GM18508 (cell line): ENCODE measurements at regions not wholly inside any gene's neighbourhood (a gene's known extent, or its start where the extent isn't known, plus 50 kb on each side); places are given as distances from the start of the nearest gene placed in this dataset.
A peak's percentile ranks its signal among the peaks of the same experiment; 100 is the strongest.
"Not testable (repeated sequence)": the region's sequence is repeated elsewhere in the genome, so short reads cannot be mapped to it uniquely, and the experiment has no call there.

ENCODE experiments used
- ATAC-seq: cut with Tn5 transposase; IDR thresholded peaks from one replicate; pipeline ENCODE4 v1.9.1; 2021; ENCODE audit warnings: moderate number of reproducible peaks; ENCODE audit not compliant: insufficient read depth, unreplicated experiment

DNA sequence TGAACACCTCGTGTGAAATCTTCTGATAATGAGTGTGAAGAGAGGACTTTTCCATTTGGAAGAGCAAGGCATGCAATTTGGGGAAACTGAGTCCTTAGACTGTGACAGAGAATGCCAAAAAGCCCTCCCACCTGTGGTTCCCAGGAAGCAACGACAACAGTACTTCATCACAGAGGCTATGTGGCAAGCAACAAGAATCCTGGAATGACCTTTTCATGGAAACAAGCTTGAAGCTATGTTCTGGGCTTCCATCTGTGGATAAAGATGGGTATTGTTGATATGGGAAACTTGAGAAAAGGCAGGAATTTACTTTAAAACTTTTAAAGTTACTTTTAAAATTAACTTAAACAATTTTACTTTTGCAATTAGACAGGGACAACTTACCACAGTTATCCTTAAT, 131.2 kb upstream of the ANKH start:
- ATAC-seq: no peak

GRCh38 chr5:15002173-15002572, 130.6 kb upstream of the ANKH start:
- ATAC-seq: no peak

DNA sequence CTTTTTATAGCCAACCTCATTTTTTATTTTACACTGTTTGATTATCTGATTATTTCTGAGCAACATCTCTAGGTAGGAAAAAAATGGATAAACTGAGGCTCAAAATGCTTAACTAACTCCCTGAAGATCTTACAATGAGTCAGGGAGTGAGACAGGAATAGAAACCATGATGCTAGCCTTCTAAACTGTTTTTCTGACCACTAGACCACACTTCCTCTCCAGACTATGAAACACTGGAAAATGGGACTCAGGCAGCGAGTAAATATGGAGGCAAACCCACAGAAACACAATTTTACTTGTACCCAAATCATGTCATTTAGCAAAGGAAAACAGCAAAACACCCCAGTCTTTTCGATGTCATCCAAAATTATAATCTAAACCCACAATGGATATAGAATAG, 129.9 kb upstream of the ANKH start:
- no peak for ATAC-seq

- no peak for ATAC-seq
Observed at GRCh38 chr5:14998491-14998890, 126.9 kb upstream of the ANKH start.

- peak; percentile 62 for ATAC-seq
Observed at GRCh38 chr5:14996997-14997396, 125.4 kb upstream of the ANKH start.

- ATAC-seq: no peak
Observed at GRCh38 chr5:14995229-14995628, 123.7 kb upstream of the ANKH start.

DNA sequence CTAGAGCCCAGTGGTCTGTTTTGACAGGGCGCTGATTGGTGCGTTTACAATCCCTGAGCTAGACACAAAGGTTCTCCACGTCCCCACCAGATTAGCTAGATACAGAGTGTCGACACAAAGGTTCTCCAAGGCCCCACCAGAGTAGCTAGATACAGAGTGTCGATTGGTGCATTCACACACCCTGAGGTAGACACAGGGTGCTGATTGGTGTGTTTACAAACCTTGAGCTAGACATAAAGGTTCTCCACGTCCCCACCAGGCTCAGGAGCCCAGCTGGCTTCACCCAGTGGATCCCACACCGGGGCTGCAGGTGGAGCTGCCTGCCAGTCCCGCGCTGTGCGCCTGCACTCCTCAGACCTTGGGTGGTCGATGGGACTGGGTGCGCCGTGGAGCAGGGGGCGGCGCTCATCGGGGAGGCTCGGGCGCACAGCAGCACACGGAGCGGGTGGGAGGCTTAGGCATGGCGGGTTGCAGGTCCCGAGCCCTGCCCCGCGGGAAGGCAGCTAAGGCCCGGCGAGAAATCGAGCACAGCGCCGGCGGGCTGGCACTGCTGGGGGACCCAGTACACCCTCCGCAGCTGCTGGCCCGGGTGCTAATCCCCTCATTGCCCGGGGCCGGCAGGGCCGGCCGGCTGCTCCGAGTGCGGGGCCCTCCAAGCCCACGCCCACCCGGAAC, 122.0 kb upstream of the ANKH start:
- ATAC-seq: not testable (repeated sequence)

DNA sequence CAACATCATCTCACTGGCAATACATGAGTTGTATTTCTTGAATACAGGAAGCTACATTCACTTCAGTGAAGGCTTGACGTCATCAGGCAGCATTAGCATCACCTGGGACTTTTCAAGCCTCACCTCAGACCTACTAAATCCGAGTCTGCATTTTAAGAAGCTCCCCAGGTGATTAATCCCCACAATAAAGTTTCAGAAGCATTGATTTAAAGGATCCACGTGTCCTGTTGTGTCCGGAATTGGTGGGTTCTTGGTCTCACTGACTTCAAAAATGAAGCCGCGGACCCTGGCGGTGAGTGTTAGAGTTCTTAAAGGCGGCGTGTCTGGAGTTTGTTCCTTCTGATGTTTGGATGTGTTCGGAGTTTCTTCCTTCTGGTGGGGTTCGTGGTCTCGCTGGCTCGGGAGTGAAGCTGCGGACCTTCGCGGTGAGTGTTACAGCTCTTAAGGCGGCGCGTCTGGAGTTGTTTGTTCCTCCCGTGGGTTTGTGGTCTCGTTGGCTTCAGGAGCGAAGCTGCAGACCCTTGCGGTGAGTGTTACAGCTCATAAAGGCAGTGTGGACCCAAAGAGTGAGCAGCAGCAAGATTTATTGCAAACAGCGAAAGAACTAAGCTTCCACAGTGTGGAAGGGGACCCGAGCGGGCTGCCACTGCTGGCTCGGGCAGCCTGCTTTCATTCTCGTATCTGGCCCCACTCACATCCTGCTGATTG, 121.3 kb upstream of the ANKH start:
- peak; percentile 80 for ATAC-seq

GRCh38 chr5:14988223-14988622, 116.6 kb upstream of the ANKH start:
- ATAC-seq: no peak

DNA sequence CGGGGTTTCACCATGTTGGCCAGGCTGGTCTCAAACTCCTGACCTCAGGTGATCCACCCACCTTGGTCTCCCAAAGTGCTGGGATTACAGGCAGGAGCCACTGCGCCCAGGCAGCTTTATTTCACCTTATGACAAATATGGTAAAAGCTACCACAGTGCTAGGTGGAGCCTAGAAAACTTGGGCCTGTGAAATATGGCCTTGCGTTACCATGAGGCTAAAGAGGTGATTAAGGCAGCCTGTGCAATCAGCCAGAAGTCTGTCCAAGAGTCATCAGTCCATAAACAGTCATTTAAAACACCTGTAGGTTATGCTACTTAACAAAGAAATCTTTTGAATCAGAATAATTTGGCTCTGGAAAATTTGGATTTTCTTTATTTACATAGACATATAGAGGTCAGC, 114.8 kb upstream of the ANKH start:
- no peak for ATAC-seq

- ATAC-seq: no peak
Observed at GRCh38 chr5:14983666-14984441, 112.3 kb upstream of the ANKH start.

GRCh38 chr5:14980698-14981097, 109.1 kb upstream of the ANKH start:
- ATAC-seq: no peak

DNA sequence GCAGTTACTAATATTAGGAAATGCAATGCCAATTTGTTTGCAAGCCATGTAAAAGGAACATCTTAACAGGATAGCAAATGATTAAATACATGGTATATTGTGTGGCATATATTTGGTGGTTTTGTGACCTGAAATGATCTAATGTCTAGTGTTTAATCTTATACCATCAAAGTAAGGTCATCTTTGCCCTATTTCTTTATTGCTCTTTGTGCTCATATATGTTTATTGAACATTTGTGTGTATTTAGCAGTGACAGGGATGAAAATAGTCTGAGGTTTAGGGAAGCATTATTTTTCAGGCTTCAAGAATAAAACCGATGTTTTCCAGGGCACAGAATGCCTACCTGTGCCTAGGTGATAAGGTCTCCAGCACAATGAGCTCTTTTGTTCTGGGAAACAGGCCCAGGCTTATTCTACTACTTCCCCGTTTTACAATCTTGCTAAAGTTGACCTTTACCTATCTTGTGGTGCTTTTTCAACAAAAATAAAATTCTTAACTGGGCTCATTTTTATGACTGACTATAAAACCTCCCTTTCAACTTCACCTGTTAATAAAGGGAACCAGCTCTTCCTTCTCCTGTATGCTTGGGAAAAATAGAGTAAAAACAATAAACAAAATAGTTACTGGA, 105.6 kb upstream of the ANKH start:
- ATAC-seq: no peak

DNA sequence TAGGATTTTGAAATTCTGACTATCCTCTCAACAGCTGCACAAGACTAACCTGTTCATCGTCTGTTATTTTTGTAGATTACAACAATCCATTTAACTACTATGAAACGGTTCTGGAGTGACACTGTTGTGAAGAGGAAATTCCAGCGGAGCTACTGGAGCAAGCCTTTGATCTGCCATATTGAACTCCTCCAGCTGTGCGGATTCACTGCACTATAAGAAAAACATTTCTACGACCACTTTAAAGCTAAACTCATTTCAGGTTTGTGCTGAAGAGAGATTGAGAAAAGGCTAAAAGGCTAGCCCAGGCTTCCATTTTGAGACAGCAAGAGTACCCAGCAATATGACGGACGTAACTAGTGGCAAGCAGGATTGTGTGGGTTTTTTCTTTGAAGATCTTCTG, 104.9 kb upstream of the ANKH start:
- no peak for ATAC-seq

GRCh38 chr5:14971873-14972272, 100.3 kb upstream of the ANKH start:
- no peak for ATAC-seq

DNA sequence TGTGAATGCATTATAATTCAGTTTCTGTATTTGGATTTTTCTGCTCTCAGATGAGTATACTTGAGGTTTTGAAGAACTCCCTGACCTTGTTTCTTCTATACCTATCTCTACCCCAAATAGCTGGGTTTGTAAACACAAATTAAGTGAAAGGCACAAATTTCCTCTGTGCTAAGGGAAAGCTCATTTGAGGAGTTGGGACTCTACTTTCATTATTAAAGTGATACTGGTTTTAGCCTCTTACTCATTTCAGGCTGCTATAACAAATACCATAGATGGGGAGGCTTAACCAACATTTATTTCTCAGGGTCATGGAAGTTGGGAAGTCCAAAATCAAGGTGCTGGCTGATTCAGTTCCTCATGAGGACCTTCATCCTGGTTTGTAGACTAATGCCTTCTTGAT, 97.2 kb upstream of the ANKH start:
- no peak for ATAC-seq

DNA sequence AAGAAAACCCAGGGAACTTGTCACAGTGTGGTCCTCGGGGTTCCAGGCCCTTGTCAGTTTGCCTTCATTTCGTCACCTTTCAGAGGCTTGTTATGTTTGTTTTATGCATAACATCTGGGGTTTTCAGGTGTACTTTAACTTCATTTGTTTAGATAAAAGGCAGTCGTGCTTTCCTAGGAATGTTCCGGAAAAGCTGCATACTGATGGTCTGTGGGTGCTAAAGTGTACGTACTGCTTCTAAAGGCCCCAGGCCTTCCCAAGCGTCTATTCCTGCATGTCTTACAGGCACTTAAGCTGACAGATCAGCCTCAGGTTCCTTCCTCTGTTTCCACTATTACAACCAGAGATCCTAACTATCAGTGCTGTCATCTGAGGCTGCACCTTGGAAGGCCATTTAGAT, 95.6 kb upstream of the ANKH start:
- no peak for ATAC-seq

GRCh38 chr5:14965815-14966214, 94.2 kb upstream of the ANKH start:
- ATAC-seq: no peak

DNA sequence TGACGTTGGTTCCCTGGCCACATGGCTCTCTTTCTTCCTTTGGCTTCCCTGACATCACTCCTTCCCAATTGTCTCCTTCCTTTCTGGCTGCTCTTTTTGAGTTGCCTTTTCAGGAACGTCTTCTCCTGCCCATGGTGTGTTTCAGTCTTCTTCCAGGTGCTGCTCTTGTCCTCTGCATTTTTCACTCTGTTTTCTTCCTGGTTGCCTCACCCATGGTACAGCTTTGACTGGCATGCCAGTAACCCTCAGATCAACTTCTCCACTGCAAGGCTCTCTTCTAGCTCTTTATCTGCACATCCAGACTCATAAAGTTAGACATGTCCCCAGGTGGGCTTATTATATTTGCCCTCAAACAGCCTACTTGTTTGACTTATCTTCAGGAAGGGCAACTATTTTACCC, 91.0 kb upstream of the ANKH start:
- ATAC-seq: no peak

- no peak for ATAC-seq
Observed at GRCh38 chr5:14960120-14960462, 88.5 kb upstream of the ANKH start.
